NK-92 treated with Interleukin-12 subunit alpha and Interleukin-12 subunit beta, amount 100 ng/mL, for 24 hours (cell line): ENCODE measurements at regions not wholly inside any gene's neighbourhood (a gene's known extent, or its start where the extent isn't known, plus 50 kb on each side); places are given as distances from the start of the nearest gene placed in this dataset.
"Not testable (repeated sequence)": the region's sequence is repeated elsewhere in the genome, so short reads cannot be mapped to it uniquely, and the experiment has no call there.

Experiments
- DNase-seq: peaks from one replicate; lab custom pipeline; 2025; lab: John Stamatoyannopoulos, UW

DNA sequence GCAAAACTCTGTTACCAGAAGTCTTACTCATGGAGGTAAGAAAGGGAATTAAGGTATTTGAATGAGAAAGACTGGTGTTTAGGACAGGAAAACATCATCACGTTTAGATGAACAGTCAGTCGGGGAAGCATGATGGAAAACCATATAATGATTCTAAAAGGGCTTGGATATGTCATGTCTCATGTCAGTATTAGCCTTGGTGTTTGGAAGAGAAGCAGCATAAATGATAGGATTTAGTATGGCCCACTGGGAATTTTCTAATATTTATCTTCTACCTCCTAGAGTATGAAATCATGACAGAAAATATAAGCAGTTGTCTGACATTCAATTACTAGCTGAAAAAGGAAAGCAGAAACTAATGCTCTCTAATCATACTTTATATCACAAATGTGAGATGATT, 1643.6 kb upstream of the CELF4 start:
- DNase-seq: no peak

DNA sequence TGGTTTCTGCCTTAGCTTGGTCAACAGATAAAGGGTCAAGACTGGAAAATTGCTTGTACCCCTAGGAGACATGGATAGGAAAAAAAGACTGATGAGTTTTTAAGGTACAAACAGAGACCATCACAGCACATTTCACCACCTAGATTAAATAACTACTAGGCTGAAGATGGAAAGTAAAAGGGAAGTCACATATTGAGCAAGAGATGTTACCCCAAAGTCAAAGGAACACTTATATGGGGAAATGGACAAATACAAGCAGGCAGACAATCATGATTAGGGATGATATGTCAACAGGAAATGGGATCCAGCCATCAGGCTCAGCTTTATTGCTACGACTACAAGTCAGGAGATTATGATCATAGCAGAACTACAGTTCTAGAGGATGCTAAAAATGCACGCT, 1643.1 kb upstream of the CELF4 start:
- no peak for DNase-seq

DNA sequence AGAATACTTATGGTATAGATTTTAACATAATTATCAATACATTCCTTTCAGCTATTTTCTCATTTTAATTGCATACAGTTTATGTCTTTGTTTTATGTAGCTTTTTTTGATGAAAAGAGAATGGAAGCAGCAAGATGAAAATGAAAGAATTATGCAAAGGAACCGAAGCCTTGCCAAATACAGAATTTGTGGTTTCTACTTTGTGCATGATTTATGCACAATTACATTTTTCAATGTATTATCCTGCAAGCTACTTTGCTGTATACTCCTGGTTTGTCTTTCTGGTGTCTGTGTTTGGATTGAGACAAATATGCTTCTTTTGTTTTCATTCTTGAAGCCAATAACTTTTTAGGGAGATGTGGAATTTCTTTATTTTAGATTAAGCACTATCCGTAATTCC, 1642.6 kb upstream of the CELF4 start:
- no peak for DNase-seq

DNA sequence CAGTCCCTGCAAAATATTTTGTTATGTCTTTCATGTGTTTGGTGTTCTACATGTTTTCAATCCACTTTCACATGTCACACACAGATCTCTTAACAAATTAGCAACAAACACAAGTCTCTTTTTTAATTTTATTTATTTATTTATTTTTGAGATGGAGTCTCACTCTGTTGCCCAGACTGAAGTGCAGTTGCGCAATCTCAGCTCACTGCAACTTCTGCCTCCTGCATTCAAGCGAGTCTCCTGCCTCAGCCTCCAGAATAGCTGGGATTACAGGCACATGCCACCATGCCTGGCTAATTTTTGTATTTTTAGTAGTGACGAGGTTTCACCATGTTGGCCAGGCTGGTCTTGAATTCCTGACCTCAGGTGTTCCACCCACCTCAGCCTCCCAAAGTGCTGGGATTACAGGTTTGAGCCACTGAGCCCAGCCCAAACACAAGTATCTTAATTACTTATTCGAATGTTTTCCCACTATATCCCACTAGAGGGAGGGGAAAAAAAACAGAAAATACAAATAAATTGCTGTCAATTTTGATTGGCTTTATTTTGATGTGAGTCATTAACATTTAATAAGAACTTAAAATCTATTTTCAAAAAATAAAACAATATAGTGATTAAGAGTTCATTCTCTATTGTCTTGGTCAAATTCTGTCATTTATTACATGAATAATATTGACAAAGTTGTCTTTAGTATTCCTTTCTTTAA, 1641.0 kb upstream of the CELF4 start:
- DNase-seq: not testable (repeated sequence)

GRCh38 chr18:39205565-39206195, 1640.1 kb upstream of the CELF4 start:
- DNase-seq: no peak

DNA sequence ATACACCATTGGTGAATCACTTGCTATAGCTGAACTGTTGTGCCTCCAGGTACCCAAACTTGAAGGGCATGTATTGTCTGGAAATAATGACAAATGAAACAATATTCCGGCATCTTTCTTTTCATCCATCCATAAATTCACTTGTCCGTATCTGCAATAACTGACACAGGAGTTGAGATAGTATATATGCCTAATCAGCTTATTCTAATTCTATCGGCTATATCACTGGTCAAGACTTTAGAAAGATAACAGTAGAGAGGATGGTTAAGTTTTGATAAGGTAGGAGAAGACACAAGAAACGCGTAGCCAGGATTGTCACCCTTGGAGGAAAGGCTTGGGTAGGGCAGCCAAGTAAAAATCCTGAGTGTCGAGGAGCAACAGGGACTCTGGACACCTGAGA, 1634.6 kb upstream of the CELF4 start:
- DNase-seq: no peak

GRCh38 chr18:39199231-39199855, 1633.7 kb upstream of the CELF4 start:
- no peak for DNase-seq

DNA sequence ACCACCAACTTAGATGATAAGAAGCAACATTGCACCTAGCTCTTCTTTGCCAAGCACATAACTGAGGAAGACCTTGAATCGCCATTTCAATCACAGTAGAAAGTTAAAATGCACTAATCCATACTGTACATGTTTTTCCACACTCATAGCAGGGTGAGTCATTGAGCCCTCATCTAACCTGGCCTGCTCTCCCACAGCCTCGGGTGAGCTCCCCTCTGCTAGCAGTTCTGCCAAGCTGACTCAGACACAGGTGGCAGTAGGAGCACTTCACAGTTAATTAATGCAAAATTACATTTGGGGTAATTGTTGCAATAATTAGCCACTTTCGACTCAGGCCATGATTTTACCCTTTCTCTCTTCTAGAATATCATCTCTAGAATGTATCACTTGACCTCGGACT, 1632.8 kb upstream of the CELF4 start:
- DNase-seq: no peak

- no peak for DNase-seq
These were observed 1626.3 kb upstream of the CELF4 start for GRCh38 chr18:39191931-39192330.

GRCh38 chr18:39191058-39191457, 1625.5 kb upstream of the CELF4 start:
- no peak for DNase-seq

DNA sequence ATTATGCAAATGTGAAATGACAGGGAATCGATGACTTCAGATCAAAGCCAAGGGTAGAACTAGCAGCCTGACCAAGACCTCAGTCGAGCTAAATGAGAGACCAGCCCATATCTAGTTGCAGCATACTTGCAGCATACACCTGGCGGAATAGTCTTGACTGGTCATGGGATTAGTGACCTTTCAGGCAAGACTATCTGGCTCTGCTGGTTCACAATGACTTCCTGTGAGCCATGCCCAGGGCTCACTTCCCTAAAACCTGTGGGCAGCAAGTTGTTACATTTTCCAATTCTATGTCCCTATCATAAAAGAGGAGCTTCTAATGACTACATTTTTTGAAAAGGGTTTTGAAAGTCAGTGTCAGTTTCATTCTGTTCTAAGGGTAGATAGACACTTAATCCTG, 1624.9 kb upstream of the CELF4 start:
- no peak for DNase-seq

DNA sequence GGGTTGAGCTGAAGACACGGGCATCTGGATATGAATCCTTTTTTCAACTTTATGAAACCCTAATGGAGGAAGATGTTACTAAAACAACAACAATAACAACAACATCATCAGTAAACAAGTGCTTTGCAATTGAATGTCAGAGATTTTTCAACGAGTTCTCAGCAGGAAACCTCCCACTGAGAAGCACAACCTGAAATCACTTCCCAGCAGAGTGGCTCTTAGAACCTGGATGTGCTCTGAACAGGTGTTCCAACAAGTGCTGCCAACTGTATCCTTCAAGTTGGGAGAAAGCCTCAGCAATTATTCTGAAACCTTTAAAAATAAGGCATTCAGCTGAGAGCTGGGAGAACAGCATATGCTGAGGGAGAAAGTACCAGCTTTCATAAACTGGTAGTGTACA, 1622.7 kb upstream of the CELF4 start:
- no peak for DNase-seq

GRCh38 chr18:39186008-39186407, 1620.4 kb upstream of the CELF4 start:
- no peak for DNase-seq

DNA sequence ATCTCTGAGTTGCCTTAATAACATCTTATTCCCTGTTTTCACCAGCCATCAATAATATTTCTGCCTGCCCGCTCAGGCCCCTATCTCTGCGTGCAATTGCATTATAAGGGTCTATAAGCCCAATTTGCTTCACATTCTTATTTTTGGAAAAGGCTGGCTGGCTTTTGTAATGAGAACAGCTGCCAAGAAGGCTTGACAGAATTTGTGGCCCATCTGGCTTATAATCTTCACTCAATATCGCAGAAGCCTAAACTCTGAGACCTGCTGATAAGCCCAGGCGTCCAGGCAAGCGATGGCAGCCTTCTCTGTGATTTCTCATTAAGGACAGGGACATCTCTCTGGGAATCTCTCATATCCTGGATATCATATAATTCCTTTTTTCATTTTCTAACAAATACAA, 1618.6 kb upstream of the CELF4 start:
- DNase-seq: no peak

DNA sequence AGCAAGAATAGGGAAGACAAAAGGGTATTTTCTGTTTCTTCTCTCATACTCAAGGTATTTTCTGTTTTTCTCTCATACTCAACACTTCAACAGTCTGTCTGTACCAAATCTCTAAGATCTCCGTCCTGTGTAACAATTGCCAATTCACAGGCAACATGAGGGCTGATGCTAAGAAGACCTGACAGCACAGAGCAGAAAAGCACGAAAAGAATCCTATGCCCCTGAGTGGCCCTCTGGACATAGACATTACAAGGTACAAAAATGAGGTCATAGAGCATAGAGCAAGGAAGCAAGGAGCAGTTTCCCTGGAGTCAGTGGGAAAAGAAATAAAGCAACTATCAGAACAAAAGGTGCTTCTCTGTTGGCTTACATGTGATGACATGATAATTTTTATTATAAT, 1612.6 kb upstream of the CELF4 start:
- DNase-seq: no peak

DNA sequence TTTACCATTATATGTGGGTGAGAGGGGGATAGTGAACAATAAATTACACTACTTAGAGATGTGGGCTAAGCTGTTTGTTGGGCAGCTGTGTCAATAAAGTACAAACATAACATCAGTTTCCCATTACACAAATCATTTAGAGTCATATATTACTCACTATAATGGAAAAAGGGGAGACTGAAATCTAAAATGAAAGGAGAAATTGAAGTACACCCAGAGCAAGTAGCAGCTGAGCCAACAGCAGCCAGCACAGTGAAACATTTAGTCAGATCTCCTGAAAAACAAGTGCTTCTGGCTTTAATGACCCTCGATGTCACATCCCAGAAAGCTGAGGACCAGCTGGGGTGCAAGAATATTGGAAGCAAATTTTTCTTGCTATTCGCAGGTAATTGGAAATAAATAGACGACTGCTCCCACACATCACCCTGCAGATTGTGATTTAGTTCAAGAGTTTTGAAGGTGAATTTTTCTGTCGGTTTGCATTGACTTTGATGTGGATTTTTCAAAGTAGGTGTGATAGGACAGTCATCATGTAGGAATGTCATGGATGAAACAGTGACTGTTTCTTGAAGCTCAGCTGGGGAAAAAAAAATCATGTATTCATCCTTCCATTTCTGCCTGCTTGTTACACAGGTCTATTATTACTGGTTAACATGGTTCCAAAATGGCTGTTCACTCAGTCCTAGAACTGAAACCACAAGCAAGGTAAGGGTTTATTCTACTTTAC, 1607.3 kb upstream of the CELF4 start:
- no peak for DNase-seq

DNA sequence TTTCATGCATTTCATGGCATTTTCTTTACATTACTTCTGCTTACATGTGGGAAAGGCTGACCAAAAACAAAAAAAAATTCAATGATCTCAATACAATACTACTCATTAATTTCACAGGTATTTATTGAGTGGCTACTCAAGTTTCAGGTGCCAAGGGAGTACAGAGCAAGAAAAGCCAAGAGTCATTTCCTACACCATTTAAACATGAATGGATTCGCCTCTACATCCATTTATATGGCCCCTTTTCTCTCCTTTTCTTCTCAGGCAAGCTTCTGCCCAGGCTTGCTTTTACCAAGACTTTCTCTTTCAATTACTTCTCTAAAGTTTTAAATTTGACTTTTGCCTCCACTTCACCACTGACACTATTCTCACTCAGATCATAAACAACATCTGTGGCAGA, 1603.1 kb upstream of the CELF4 start:
- no peak for DNase-seq

DNA sequence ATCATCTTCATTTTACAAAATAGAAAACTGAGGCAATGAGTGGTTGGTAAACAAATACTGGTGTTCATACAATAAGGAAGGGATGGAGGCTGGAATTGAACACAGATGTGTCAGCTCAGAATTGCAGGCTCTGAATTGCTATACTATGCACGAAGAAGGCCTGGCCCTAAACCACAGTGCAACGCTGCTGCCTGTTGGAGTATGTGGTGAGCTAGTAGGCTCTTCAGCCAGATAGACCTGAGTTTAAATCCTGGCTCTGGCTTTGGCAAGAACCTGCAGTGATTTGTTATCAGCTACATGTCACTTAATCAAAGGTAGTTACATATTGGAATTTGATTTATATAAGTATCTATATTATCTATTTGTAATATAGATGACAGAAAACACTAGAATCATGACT, 1602.4 kb upstream of the CELF4 start:
- DNase-seq: no peak

DNA sequence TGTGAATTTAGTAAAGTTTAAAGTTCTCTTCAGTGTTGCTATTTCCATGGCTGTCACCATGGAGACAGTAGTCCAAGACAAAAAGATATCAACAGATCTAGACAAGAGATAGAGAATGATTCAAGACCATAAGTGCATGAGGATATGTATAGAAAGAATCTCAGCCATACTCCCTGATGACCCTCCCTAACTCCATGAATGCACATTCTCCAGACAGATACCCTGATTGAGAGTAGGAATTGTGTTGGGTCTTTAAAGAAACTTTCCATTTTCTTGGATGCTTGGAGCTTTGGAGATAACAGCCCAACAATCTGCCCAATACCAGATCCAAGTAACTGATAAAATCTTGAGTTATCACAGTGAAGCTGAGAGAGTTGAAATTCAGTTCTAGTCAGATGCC, 1601.2 kb upstream of the CELF4 start:
- DNase-seq: no peak

- DNase-seq: no peak
These were observed 1596.6 kb upstream of the CELF4 start for GRCh38 chr18:39162013-39162827.

DNA sequence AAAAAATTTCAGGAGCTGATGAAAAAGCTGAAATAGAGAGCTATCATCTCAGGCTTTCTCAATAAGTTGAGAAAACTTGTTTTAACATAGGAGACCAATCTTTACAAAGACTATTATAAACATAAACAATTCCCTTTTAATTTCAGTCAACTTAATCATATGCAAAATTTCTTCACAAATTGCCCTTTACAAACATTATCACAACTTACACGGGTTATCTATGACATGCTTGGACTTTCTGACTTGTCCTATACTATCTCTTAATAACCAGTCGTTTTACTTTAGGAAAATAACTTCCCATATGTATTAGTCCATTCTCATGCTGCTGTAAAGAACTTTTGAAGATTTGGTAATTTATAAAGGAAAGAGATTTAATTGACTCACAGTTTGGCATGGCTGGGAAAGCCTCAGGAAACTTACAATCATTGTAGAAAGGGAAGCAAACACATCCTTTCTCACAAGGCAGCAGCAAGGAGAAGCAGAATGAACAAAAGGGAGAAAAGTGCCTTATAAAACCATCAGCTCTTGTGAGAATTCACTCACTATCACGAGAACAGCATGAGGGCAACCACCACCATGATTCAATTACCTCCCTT, 1583.7 kb upstream of the CELF4 start:
- no peak for DNase-seq

DNA sequence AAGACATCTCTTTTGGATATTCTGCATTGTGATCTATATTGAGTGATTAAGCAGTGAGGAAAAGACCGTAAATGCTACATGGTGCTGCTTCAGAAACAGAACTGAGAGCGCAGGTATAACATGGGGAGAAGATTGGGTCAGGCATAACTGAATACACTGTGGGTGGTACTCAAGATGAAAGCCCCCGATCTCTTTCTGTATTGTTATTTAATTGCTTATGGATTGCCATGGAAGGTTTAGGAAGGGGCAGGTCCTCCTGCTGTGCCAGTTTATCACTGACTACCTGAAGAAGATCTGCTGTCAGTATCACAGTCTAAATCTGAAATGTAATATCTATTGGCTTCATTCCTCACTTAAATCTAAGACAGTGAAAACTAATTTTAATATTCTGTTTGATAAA, 1568.7 kb upstream of the CELF4 start:
- DNase-seq: no peak
